GM23338 (cell line): ENCODE measurements at regions not wholly inside any gene's neighbourhood (a gene's known extent, or its start where the extent isn't known, plus 50 kb on each side); places are given as distances from the start of the nearest gene placed in this dataset.

Source experiments
- ATAC-seq: fragments of 200-7000 bp; cut with Tn5 transposase; 3 replicates; pipeline ENCODE4 v1.9.1; 2020
- DNase-seq: peaks from one replicate; pipeline ENCODE4 v3.0.0-alpha.2; 2015; ENCODE audit warnings: low spot score
- H2AFZ ChIP-seq: fragments of 200-600 bp; sonication (generic); 2 replicates; pipeline ENCODE4 v1.8.0; 2016; ENCODE audit warnings: antibody characterized with exemption, mild to moderate bottlenecking, moderate library complexity
- H3F3A ChIP-seq: fragments of 200-600 bp; sonication (generic); replicated peaks from 2 replicates; pipeline ENCODE4 v1.8.0; 2017; ENCODE audit warnings: antibody characterized with exemption, mixed run types, low read depth
- H3K27ac ChIP-seq: fragments of 200-600 bp; sonication (generic); 2 replicates; pipeline ENCODE4 v1.6.1; 2016; ENCODE audit warnings: low read depth
- H3K27me3 ChIP-seq: fragments of 200-600 bp; sonication (generic); 2 replicates; pipeline ENCODE4 v1.8.0; 2016; ENCODE audit warnings: mild to moderate bottlenecking, mixed run types, moderate library complexity; ENCODE audit not compliant: insufficient read depth
- H3K36me3 ChIP-seq: fragments of 200-600 bp; sonication (generic); 2 replicates; pipeline ENCODE4 v1.8.0; 2016; ENCODE audit warnings: mild to moderate bottlenecking; ENCODE audit not compliant: insufficient read depth
- H3K4me1 ChIP-seq: fragments of 200-600 bp; sonication (generic); 2 replicates; pipeline ENCODE4 v1.8.0; 2016; ENCODE audit warnings: mild to moderate bottlenecking, moderate library complexity; ENCODE audit not compliant: insufficient read depth
- H3K4me2 ChIP-seq: fragments of 200-600 bp; sonication (generic); 2 replicates; pipeline ENCODE4 v1.7.1; 2017; ENCODE audit warnings: mixed run types
- H3K4me3 ChIP-seq: fragments of 200-600 bp; sonication (generic); 2 replicates; pipeline ENCODE4 v1.6.1; 2016; ENCODE audit warnings: mixed run types
- H3K79me2 ChIP-seq: fragments of 200-600 bp; sonication (generic); replicated peaks from 2 replicates; pipeline ENCODE4 v1.8.0; 2017; ENCODE audit warnings: mild to moderate bottlenecking; ENCODE audit not compliant: insufficient read depth
- H3K9me2 ChIP-seq: fragments of 200-600 bp; sonication (generic); 2 replicates; pipeline ENCODE4 v1.8.0; 2017; ENCODE audit not compliant: insufficient read depth
- H4K20me1 ChIP-seq: fragments of 200-600 bp; sonication (generic); replicated peaks from 2 replicates; pipeline ENCODE4 v1.8.0; 2017; ENCODE audit warnings: mild to moderate bottlenecking; ENCODE audit not compliant: insufficient read depth
- H3K27ac Mint-ChIP-seq: 2 replicates; pipeline ENCODE4 v1.8.0; 2020; ENCODE audit warnings: inconsistent platforms, mild to moderate bottlenecking, moderate library complexity, mixed read lengths
- H3K27me3 Mint-ChIP-seq: 3 replicates; pipeline ENCODE4 v1.8.0; 2022; ENCODE audit warnings: low read depth, mild to moderate bottlenecking, moderate library complexity, mixed read lengths, inconsistent platforms; ENCODE audit not compliant: insufficient read depth, poor library complexity
- H3K36me3 Mint-ChIP-seq: 3 replicates; pipeline ENCODE4 v1.8.0; 2021; ENCODE audit warnings: low read depth, mild to moderate bottlenecking, inconsistent platforms, moderate library complexity, mixed read lengths
- H3K4me1 Mint-ChIP-seq: 3 replicates; pipeline ENCODE4 v1.8.0; 2020; ENCODE audit warnings: mild to moderate bottlenecking, inconsistent platforms, mixed read lengths
- H3K4me3 Mint-ChIP-seq: 3 replicates; pipeline ENCODE4 v1.8.0; 2021; ENCODE audit warnings: moderate library complexity, mild to moderate bottlenecking, inconsistent platforms, mixed read lengths
- H3K9me3 Mint-ChIP-seq: 3 replicates; pipeline ENCODE4 v1.8.0; 2020; ENCODE audit warnings: moderate library complexity, mild to moderate bottlenecking, inconsistent platforms, mixed read lengths
- EZH2 ChIP-seq: fragments of 200-600 bp; sonication (generic); IDR thresholded peaks from one replicate; pipeline ENCODE4 v1.8.0; 2017; ENCODE audit warnings: antibody characterized with exemption, mild to moderate bottlenecking, low read depth; ENCODE audit not compliant: unreplicated experiment
- EZH2phosphoT487 ChIP-seq: fragments of 200-600 bp; sonication (generic); IDR thresholded peaks from one replicate; pipeline ENCODE4 v1.8.1; 2018; ENCODE audit warnings: antibody characterized with exemption; ENCODE audit not compliant: unreplicated experiment
- JUNB ChIP-seq: IDR thresholded peaks from one replicate; pipeline ENCODE4 v1.6.1; 2016; ENCODE audit warnings: antibody characterized with exemption; ENCODE audit not compliant: unreplicated experiment
- POLR2AphosphoS5 ChIP-seq: IDR thresholded peaks from 2 replicates; pipeline ENCODE4 v1.6.1; 2016; ENCODE audit warnings: antibody characterized with exemption, low read depth
- ZNF114 ChIP-seq: fragments of 250-450 bp; sonication (Bioruptor Pico); IDR thresholded peaks from 2 replicates; pipeline ENCODE4 v1.5.0; 2020; ENCODE audit warnings: mild to moderate bottlenecking, moderate library complexity
- ZNF462 ChIP-seq: fragments of 250-450 bp; sonication (Bioruptor Pico); IDR thresholded peaks from 2 replicates; pipeline ENCODE4 v1.5.0; 2020; ENCODE audit warnings: mild to moderate bottlenecking, moderate library complexity

- DNase-seq (peak; percentile 19), ATAC-seq (no peak)
- H3K36me3 Mint-ChIP-seq: no peaks in the 10 kb centered on the region
- Histone ChIP-seq H3K4me1 (peaks cover 7% of the 10 kb centered on the region; the same call in 1 of the 2 replicates), H3K9me2 (no peaks in the 10 kb centered on the region), H3K4me2 (peak overlapping the region; percentile 90), H3K4me3 (peak overlapping the region; percentile 73), H3K36me3 (no peaks in the 10 kb centered on the region), H3K27me3 (peaks cover 81% of the 10 kb centered on the region), H2AFZ (peak overlapping the region; percentile 97), H3K27ac (no peak overlapping the region), H3F3A (no peaks in the 10 kb centered on the region), H3K79me2 (no peaks in the 10 kb centered on the region), H4K20me1 (0 out of 2 replicates have a peak, but pooled peaks cover 4% of the 10 kb centered on the region)
- no peaks in the 10 kb centered on the region for H3K9me3 Mint-ChIP-seq
- H3K4me3 Mint-ChIP-seq: peak overlapping the region; percentile 73
- TF ChIP-seq ZNF462 (CRISPR knock-in tag) (no peak), ZNF114 (no peak), JUNB (no peak), POLR2AphosphoS5 (no peak), EZH2 (peak; percentile 60)
- peaks cover 10% of the 10 kb centered on the region for H3K4me1 Mint-ChIP-seq
- H3K27me3 Mint-ChIP-seq: peaks cover 44% of the 10 kb centered on the region
- H3K27ac Mint-ChIP-seq: no peak overlapping the region
These were observed 193.4 kb downstream of the PRDM2 start for GRCh38 chr1:13893409-13893821.

GRCh38 chr1:13896932-13897331 lies 196.9 kb downstream of the PRDM2 start:
- DNase-seq: no peak
- Histone ChIP-seq H2AFZ (no peak overlapping the region), H3K27me3 (peaks cover 47% of the 10 kb centered on the region), H3K79me2 (no peaks in the 10 kb centered on the region), H3F3A (no peaks in the 10 kb centered on the region), H3K4me2 (no peak overlapping the region), H3K27ac (no peak overlapping the region), H3K4me3 (no peak overlapping the region), H3K4me1 (peaks cover 5% of the 10 kb centered on the region; the same call in 1 of the 2 replicates), H3K9me2 (no peaks in the 10 kb centered on the region), H4K20me1 (peaks cover 4% of the 10 kb centered on the region; the same call in 1 of the 2 replicates), H3K36me3 (no peaks in the 10 kb centered on the region)
- H3K4me3 Mint-ChIP-seq: no peak overlapping the region
- H3K36me3 Mint-ChIP-seq: no peaks in the 10 kb centered on the region
- H3K27ac Mint-ChIP-seq: no peak overlapping the region
- no peak for ATAC-seq
- H3K27me3 Mint-ChIP-seq: peaks cover 28% of the 10 kb centered on the region
- peaks cover 10% of the 10 kb centered on the region for H3K4me1 Mint-ChIP-seq
- H3K9me3 Mint-ChIP-seq: no peaks in the 10 kb centered on the region
- TF ChIP-seq ZNF462 (CRISPR knock-in tag): no peak
- no peak for TF ChIP-seq ZNF114
- no peak for TF ChIP-seq EZH2phosphoT487
